Transverse colon (tissue), 4 donors: ENCODE measurements at regions not wholly inside any gene's neighbourhood (a gene's known extent, or its start where the extent isn't known, plus 50 kb on each side); places are given as distances from the start of the nearest gene placed in this dataset.

Experiments used
- DNase-seq: peaks from one replicate; pipeline ENCODE4 v3.0.0-alpha.2; 2019
- H3K27ac ChIP-seq, 4 donors: fragments of 200-600 bp; sonication (generic); 2 replicates each; pipeline ENCODE4 v1.5.1; 2016 to 2018; ENCODE audit warnings: inconsistent platforms in 4 of 4
- H3K27me3 ChIP-seq: fragments of 200-600 bp; sonication (generic); 2 replicates; pipeline ENCODE4 v1.5.1; 2017; ENCODE audit warnings: inconsistent platforms
- H3K36me3 ChIP-seq, 4 donors: fragments of 200-600 bp; sonication (generic); 2 replicates each; pipeline ENCODE4 v1.5.1; 2017 to 2019; ENCODE audit warnings: inconsistent platforms in 4 of 4
- H3K4me1 ChIP-seq, 4 donors: fragments of 200-600 bp; sonication (generic); 2 replicates each; pipeline ENCODE4 v1.5.1; 2017 to 2020; ENCODE audit warnings: inconsistent platforms in 4 of 4
- H3K4me3 ChIP-seq, 4 donors: fragments of 200-600 bp; sonication (generic); 1 replicate in 1 of 4; 2 replicates in 3 of 4; pipeline versions ENCODE4 v1.5.1 to v1.6.1; 2017 to 2019; ENCODE audit warnings: inconsistent platforms in 4 of 4
- H3K9me3 ChIP-seq, 2 donors: fragments of 200-600 bp; sonication (generic); 2 replicates each; pipeline ENCODE4 v1.5.1; 2017 to 2019; ENCODE audit warnings: inconsistent platforms in 2 of 2
- EP300 ChIP-seq: sonication (generic); formaldehyde crosslinking; IDR thresholded peaks from one replicate; pipeline ENCODE4 v1.6.1; 2017; ENCODE audit warnings: antibody characterized with exemption, low read depth
- POLR2A ChIP-seq: fragments of 450-650 bp; IDR thresholded peaks from one replicate; pipeline ENCODE4 v1.6.1; 2016; ENCODE audit warnings: antibody characterized with exemption, mild to moderate bottlenecking, moderate library complexity
- POLR2AphosphoS5 ChIP-seq, 3 donors: sonication (generic); formaldehyde crosslinking; IDR thresholded peaks; one replicate each; pipeline ENCODE4 v1.6.1; 2016; ENCODE audit warnings: antibody characterized with exemption in 3 of 3
- WGBS, 2 donors: methylation state at CpG; one replicate each; pipeline ENCODE4 v1.1.5; 2018; ENCODE audit warnings: low coverage in 1 of 2; 5-methylcytosine and 5-hydroxymethylcytosine counted together
- in situ Hi-C, 4 donors: fragments of 200-750 bp; cut with MboI; loops; one replicate each; pipeline versions ENCODE4 v1.15.0 to v1.15.1; 2017; ENCODE audit warnings: low sequenced_read_pairs in 3 of 4, low pct_ligation_motif_present in 1 of 4, low pct_unique_long_range_greater_than_20kb in 1 of 4
- intact Hi-C: fragments of 100-400 bp; cut with DNase I; formaldehyde crosslinking; loops from one replicate; pipeline ENCODE4 v1.15.1; 2023; ENCODE audit warnings: low total_unique reads
- TF ChIP-seq, protein P1 (sequence below), 5 experiments: fragments of 200-600 bp in 3 of 5; fragments of 450-650 bp in 2 of 5; sonication (generic) in 3 of 5; IDR thresholded peaks; 1 replicate in 2 of 5; 2 replicates in 3 of 5; pipeline ENCODE4 v1.5.1; 2016 to 2017; ENCODE audit warnings: antibody characterized with exemption in 5 of 5, inconsistent platforms in 3 of 5, mild to moderate bottlenecking in 2 of 5, moderate library complexity in 1 of 5

DNA sequence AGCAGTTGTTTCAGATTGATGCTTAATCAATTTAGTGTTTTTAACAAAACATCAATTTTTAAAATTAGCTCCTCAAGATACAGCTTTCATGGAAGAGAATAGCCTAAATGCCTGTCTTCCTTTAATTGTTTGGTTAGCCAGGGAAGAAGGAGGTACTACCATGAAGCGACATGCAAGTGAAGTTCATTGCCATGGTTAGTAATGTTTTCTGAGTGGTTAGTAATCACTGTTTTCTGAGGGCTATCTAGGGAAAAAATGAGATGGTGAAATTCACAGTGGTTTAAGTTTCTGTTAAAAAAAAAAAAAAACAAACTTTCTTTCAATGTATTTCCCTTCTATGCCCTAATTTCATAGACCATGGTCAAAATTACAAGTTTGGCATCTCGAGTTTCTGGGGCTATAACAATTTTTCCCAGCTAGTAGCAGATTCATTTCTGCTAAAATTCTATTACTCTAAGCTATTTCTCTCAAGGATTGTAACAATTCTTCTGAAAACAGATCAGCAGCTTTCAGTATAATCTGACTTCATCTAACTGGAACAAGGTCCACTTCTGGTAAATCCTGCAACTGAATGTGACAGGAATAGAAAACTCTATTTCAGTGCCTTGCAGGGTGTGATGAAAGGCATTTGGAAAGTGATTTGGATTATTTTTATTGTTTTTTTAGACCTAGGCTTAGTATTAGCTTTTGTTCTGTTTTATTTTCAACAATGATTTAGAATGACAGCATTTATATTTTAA is 157.0 kb downstream of the PCDH18 start:
- peak in 1 of 3 donors; percentile 25 for TF ChIP-seq POLR2AphosphoS5 (IDR thresholded peaks at IDR 0.05)
- TF ChIP-seq EP300: no peak
- in situ Hi-C loops: no loop called here

GRCh38 chr4:137370679-137371078 is 161.6 kb downstream of the PCDH18 start:
- no peak for TF ChIP-seq EP300
- TF ChIP-seq, protein P1, sequence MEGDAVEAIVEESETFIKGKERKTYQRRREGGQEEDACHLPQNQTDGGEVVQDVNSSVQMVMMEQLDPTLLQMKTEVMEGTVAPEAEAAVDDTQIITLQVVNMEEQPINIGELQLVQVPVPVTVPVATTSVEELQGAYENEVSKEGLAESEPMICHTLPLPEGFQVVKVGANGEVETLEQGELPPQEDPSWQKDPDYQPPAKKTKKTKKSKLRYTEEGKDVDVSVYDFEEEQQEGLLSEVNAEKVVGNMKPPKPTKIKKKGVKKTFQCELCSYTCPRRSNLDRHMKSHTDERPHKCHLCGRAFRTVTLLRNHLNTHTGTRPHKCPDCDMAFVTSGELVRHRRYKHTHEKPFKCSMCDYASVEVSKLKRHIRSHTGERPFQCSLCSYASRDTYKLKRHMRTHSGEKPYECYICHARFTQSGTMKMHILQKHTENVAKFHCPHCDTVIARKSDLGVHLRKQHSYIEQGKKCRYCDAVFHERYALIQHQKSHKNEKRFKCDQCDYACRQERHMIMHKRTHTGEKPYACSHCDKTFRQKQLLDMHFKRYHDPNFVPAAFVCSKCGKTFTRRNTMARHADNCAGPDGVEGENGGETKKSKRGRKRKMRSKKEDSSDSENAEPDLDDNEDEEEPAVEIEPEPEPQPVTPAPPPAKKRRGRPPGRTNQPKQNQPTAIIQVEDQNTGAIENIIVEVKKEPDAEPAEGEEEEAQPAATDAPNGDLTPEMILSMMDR (IDR thresholded peaks at IDR 0.05): no peak
- no peak for TF ChIP-seq POLR2A
- no peak for TF ChIP-seq POLR2AphosphoS5 (IDR thresholded peaks at IDR 0.05)
- 41 to 46% methylated on average over 2 of the region's 2 CpGs for WGBS, 2 donors
- no peak overlapping the region for H3K4me3 ChIP-seq
- no peaks in the 10 kb centered on the region for H3K27me3 ChIP-seq
- in situ Hi-C loops: no loop called here
- no peaks in the 10 kb centered on the region for H3K9me3 ChIP-seq
- DNase-seq: no peak
- no peaks in the 10 kb centered on the region for H3K4me1 ChIP-seq
- H3K27ac ChIP-seq: peak overlapping the region in 2 of 4 donors; percentile 43 to 61
- intact Hi-C loops: loop anchor here (5.0 to 10.0 kb wide), 2 partner anchors 86 to 858 kb away; no protein-coding TSS in a partner anchor
- H3K36me3 ChIP-seq: no peaks in the 10 kb centered on the region

More for the DNA sequence above, 157.0 kb downstream of the PCDH18 start:
- H3K27ac ChIP-seq: peak overlapping the region in 3 of 4 donors; percentile 7 to 62 (median 7)
- no peaks in the 10 kb centered on the region for H3K27me3 ChIP-seq
- H3K4me3 ChIP-seq: no peak overlapping the region
- WGBS, 2 donors: 38 to 39% methylated on average over 1 to 2 of the region's 2 CpGs
- H3K9me3 ChIP-seq: no peaks in the 10 kb centered on the region
- peaks cover 0 to 4% (median 0%) of the 10 kb centered on the region in 4 donors for H3K4me1 ChIP-seq
- intact Hi-C loops: loop anchor here (10.0 kb wide), 1 partner anchor 90 kb away; no protein-coding TSS in a partner anchor
- H3K36me3 ChIP-seq: no peaks in the 10 kb centered on the region
- DNase-seq: no peak

GRCh38 chr4:137370206-137370633 is 162.1 kb downstream of the PCDH18 start:
- Histone ChIP-seq H3K9me3 (no peaks in the 10 kb centered on the region), H3K27me3 (no peaks in the 10 kb centered on the region), H3K36me3 (no peaks in the 10 kb centered on the region), H3K27ac (peak overlapping the region in 2 of 4 donors; percentile 43 to 61), H3K4me3 (no peak overlapping the region), H3K4me1 (no peaks in the 10 kb centered on the region)
- in situ Hi-C loops: no loop called here
- 23 to 25% methylated on average over 3 of the region's 3 CpGs for WGBS, 2 donors
- no peak for DNase-seq
- intact Hi-C loops: loop anchor here (5.0 to 10.0 kb wide), 2 partner anchors 85 to 858 kb away; no protein-coding TSS in a partner anchor
- TF ChIP-seq, protein P1 (IDR thresholded peaks at IDR 0.05): no peak
- no peak for TF ChIP-seq EP300
- TF ChIP-seq POLR2A: no peak
- no peak for TF ChIP-seq POLR2AphosphoS5 (IDR thresholded peaks at IDR 0.05)

GRCh38 chr4:137367620-137368019 is 164.7 kb downstream of the PCDH18 start:
- WGBS, 2 donors: 58 to 68% methylated on average over 2 of the region's 2 CpGs
- Histone ChIP-seq H3K27ac (peak overlapping the region in 1 of 4 donors; percentile 14), H3K4me1 (no peaks in the 10 kb centered on the region), H3K4me3 (no peak overlapping the region), H3K9me3 (no peaks in the 10 kb centered on the region), H3K36me3 (no peaks in the 10 kb centered on the region), H3K27me3 (no peaks in the 10 kb centered on the region)
- in situ Hi-C loops: no loop called here
- DNase-seq: no peak
- intact Hi-C loops: no loop called here
- TF ChIP-seq POLR2AphosphoS5 (IDR thresholded peaks at IDR 0.05): no peak
- TF ChIP-seq, protein P1 (IDR thresholded peaks at IDR 0.05): no peak
- TF ChIP-seq POLR2A: no peak
